Activated CD4-positive, alpha-beta T cell treated with anti-CD3 and anti-CD28 coated beads, Interleukin-2, amount 10 ng/mL, durations not matched to agents 24 days and 14 days (primary cell): ENCODE measurements at regions not wholly inside any gene's neighbourhood (a gene's known extent, or its start where the extent isn't known, plus 50 kb on each side); places are given as distances from the start of the nearest gene placed in this dataset.

Experiments
- DNase-seq: peaks from one replicate; pipeline ENCODE4 v3.0.0; 2022
- H3K27ac Mint-ChIP-seq: one replicate; pipeline ENCODE4 v1.8.0; 2022; ENCODE audit warnings: mild to moderate bottlenecking, mixed read lengths
- H3K27me3 Mint-ChIP-seq: one replicate; pipeline ENCODE4 v1.8.0; 2022; ENCODE audit warnings: mixed read lengths
- H3K36me3 Mint-ChIP-seq: one replicate; pipeline ENCODE4 v1.8.0; 2022; ENCODE audit warnings: low read depth, mild to moderate bottlenecking, mixed read lengths
- H3K4me1 Mint-ChIP-seq: one replicate; pipeline ENCODE4 v1.8.0; 2021; ENCODE audit warnings: mixed read lengths
- H3K4me3 Mint-ChIP-seq: one replicate; pipeline ENCODE4 v1.8.0; 2022; ENCODE audit warnings: mild to moderate bottlenecking, moderate library complexity, mixed read lengths
- H3K9me3 Mint-ChIP-seq: one replicate; pipeline ENCODE4 v1.8.0; 2021; ENCODE audit warnings: mixed read lengths
- intact Hi-C: fragments of 100-400 bp; cut with micrococcal nuclease; formaldehyde crosslinking; loops from one replicate; pipeline ENCODE4 v1.15.1; 2023

DNA sequence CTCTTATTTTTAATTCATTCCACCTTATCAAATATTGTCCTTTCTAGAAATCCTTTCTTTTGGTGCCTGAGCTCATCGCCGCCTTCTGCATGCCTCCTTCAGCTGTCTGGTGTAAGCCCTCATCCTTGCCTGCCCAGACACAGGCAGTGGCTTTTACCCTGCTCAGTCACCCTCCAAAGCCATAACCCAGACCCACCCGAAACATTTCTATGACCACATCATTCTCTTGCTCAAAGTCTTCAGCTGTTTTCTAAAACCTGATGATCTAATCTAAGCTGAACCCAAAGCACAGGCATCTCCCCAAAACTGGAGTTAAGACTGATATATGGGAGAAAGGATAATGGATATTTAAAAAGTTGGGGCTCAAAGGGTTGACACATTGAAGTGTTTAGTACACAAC lies 753.7 kb upstream of the SGCG start:
- Mint-ChIP-seq H3K27ac (no peak overlapping the region), H3K27me3 (no peaks in the 10 kb centered on the region), H3K9me3 (peaks cover 5% of the 10 kb centered on the region), H3K36me3 (no peaks in the 10 kb centered on the region), H3K4me1 (no peaks in the 10 kb centered on the region), H3K4me3 (no peak overlapping the region)
- DNase-seq = no peak
- intact Hi-C loops = no loop called here

DNA sequence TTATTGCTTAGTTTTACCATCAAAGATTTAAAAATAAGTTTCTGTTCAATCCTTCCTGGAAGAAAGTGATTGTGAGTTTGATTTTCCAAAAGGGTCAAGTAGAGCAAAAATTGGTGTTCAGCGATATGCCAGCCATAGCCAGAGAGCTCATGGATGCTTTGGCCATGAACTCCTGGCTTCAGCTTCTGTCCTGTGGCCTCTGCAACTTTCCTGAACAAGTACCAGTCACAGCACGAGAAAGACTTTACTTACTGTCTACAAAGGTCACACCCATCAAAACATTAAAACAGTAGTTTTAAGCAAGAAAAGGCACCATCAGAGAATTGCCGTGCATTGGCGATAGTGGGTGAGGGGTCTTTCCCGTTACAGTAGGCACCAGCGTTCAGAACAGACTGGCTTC lies 753.0 kb upstream of the SGCG start:
- Mint-ChIP-seq H3K4me1 (no peaks in the 10 kb centered on the region), H3K27ac (no peak overlapping the region), H3K4me3 (no peak overlapping the region), H3K36me3 (no peaks in the 10 kb centered on the region), H3K9me3 (peaks cover 5% of the 10 kb centered on the region), H3K27me3 (no peaks in the 10 kb centered on the region)
- intact Hi-C loops = no loop called here
- DNase-seq = no peak

DNA sequence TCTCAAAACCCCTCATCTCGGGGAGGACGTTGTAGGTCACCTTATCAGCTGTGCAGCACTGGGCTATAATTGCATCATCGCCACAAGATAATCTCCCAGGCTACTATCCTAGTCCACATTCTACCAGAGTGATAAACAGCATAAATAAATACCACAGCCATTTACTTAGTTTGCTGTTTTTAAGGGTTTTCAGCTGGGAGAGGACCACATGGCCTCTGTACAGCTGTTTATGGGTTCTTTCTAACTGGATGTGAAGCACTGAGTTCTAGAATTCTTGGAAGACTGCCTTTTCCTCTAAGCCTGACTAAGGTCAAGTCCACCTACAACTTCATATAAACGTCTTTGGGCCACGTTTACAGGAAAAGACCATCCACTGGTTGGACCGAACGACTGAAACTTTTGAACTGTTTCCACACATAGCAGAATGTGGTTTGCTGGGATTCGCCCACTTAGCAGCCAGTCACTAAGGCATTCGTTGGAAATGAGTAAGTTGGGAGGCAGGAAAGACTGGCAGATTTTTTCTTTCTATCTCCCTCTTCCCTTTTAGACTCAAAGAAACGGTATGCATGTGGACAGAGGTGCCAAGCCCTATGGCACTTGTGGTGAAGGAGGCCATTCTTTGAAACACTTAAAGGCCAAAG lies 752.5 kb upstream of the SGCG start:
- Mint-ChIP-seq H3K4me3 (no peak overlapping the region), H3K4me1 (no peaks in the 10 kb centered on the region), H3K27ac (no peak overlapping the region), H3K27me3 (no peaks in the 10 kb centered on the region), H3K9me3 (peaks cover 4% of the 10 kb centered on the region), H3K36me3 (no peaks in the 10 kb centered on the region)
- intact Hi-C loops = no loop called here
- no peak for DNase-seq

DNA sequence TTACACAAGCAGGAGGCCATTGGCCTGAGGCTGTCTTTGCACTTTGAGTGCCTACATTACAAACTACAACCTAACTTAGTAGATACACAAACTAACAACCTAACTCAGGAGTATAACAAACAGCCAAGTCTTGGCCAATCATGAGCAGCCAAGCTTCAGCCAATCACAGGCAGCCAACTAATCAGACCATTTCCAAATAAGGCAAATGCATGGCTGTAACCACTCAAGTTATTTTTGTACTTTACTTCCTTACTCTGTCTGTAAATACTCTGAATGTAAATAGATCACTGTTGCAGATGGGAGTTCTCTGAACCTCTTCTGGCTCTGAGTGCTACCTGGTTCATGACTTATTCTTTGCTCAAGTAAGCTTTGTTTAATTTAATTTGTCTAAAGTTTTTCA lies 748.1 kb upstream of the SGCG start:
- H3K36me3 Mint-ChIP-seq = no peaks in the 10 kb centered on the region
- no peaks in the 10 kb centered on the region for H3K27me3 Mint-ChIP-seq
- no peak overlapping the region for H3K4me3 Mint-ChIP-seq
- peaks cover 3% of the 10 kb centered on the region for H3K9me3 Mint-ChIP-seq
- no peak overlapping the region for H3K27ac Mint-ChIP-seq
- H3K4me1 Mint-ChIP-seq = no peaks in the 10 kb centered on the region
- intact Hi-C loops = no loop called here
- no peak for DNase-seq

DNA sequence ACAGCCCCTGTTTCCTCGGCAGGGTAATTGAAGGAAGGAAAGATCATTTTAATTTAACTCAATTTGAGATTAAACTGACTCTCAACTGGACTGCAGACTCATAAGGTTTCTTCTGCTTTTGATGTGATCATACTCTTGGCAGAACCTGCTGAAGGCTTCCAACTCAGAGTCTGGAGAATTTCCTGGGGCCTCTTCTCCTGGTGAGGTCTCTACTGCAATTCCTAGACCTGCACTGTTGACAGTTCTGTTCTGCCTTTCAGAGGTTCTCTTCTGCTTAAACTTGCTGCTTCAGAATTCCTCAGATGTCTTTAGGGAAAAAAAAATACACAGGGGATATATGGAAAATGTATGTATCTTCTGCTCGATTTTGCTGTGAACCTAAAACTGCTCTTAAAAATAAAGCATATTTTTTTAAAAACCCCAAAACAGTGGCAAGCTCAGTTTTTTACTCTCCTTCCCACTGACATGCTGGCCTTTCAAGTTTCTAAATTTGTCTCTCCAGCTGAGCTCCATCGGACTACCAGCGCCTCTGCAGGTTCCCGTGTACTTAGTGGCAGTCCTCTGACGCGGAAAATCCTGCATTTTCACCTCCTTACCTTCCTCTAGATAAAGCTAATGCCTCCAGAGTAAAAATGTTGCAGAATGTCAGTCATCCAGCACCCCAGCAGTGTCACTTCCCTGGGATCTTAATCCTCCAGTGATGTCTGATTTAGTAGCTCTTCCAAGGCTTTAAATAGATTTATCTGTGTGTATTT lies 733.5 kb upstream of the SGCG start:
- no peaks in the 10 kb centered on the region for H3K27me3 Mint-ChIP-seq
- H3K4me3 Mint-ChIP-seq = no peak overlapping the region
- intact Hi-C loops = no loop called here
- no peaks in the 10 kb centered on the region for H3K36me3 Mint-ChIP-seq
- DNase-seq = no peak
- no peaks in the 10 kb centered on the region for H3K4me1 Mint-ChIP-seq
- no peak overlapping the region for H3K27ac Mint-ChIP-seq
- H3K9me3 Mint-ChIP-seq = no peaks in the 10 kb centered on the region

- DNase-seq = no peak
- Mint-ChIP-seq H3K27ac (no peak overlapping the region), H3K9me3 (no peaks in the 10 kb centered on the region), H3K27me3 (no peaks in the 10 kb centered on the region), H3K4me1 (no peaks in the 10 kb centered on the region), H3K4me3 (no peak overlapping the region), H3K36me3 (no peaks in the 10 kb centered on the region)
- intact Hi-C loops = no loop called here
Measured at GRCh38 chr13:22449251-22449650, 731.5 kb upstream of the SGCG start.

DNA sequence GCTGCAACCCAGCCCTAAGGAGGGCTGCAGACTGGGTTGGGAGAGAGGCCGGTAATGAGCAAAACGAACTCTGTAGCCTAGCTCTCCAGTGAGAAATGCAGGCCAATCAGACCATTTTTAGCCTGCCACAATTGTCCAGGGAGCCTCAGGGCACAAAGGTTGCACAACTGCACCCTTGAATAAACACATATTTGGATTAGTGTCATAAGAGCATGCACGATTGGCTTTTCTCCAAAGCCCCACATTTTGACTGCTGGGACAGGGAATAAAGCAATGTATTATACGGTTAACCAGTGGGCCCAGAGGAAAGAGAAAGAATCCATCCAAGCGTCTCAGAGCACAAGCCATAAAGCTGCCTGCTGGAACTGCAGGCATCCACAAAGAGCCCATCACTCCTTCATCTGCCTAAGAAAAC lies 729.4 kb upstream of the SGCG start:
- H3K4me1 Mint-ChIP-seq = no peaks in the 10 kb centered on the region
- H3K4me3 Mint-ChIP-seq = no peak overlapping the region
- intact Hi-C loops = no loop called here
- H3K27me3 Mint-ChIP-seq = no peaks in the 10 kb centered on the region
- no peaks in the 10 kb centered on the region for H3K9me3 Mint-ChIP-seq
- no peak for DNase-seq
- no peaks in the 10 kb centered on the region for H3K36me3 Mint-ChIP-seq
- no peak overlapping the region for H3K27ac Mint-ChIP-seq

DNA sequence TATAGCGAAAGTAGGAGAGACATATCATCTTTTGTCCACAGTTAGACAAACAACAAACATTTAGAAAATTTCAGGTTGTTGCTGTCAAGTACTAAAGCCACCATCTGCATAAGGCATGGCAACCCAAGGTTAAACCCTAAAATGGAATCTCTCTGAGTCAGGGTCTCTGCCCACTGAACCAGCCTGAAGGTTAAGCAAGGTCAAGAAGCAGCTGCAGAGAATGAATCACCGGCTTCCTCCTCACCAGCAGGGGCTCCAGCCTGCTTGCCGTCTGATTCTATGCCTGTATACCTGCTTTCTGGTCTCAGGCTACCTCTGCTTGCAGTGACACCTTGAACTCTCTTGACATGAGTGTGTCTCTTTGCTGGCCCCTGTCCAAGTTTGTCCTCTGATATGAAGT lies 726.2 kb upstream of the SGCG start:
- H3K9me3 Mint-ChIP-seq = no peaks in the 10 kb centered on the region
- no peaks in the 10 kb centered on the region for H3K27me3 Mint-ChIP-seq
- intact Hi-C loops = no loop called here
- no peak for DNase-seq
- no peaks in the 10 kb centered on the region for H3K36me3 Mint-ChIP-seq
- H3K4me3 Mint-ChIP-seq = no peak overlapping the region
- no peaks in the 10 kb centered on the region for H3K4me1 Mint-ChIP-seq
- H3K27ac Mint-ChIP-seq = no peak overlapping the region

DNA sequence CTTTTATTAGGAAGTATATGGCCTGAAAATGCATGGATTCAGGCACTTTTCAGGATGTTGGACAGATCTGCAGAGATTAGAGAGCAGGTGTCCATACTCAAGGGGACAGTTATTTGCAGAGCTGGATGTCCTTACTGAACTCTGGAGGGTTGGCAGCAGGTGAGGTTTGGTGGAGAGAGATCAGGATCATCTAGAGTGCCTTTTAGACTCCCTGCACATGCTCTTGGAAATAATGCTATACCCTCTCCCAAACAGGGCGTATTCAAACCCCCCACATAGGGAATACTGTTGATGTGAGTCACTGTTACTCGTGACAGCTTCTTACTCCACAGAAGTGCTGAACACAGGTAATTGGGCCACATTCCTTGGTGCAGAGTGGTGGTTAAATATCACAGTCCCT lies 725.7 kb upstream of the SGCG start:
- Mint-ChIP-seq H3K9me3 (no peaks in the 10 kb centered on the region), H3K36me3 (no peaks in the 10 kb centered on the region), H3K27ac (no peak overlapping the region), H3K27me3 (no peaks in the 10 kb centered on the region), H3K4me1 (no peaks in the 10 kb centered on the region), H3K4me3 (no peak overlapping the region)
- no peak for DNase-seq
- intact Hi-C loops = no loop called here

- H3K4me3 Mint-ChIP-seq = no peak overlapping the region
- no peak for DNase-seq
- H3K27ac Mint-ChIP-seq = no peak overlapping the region
- no peaks in the 10 kb centered on the region for H3K4me1 Mint-ChIP-seq
- intact Hi-C loops = no loop called here
- peaks cover 3% of the 10 kb centered on the region for H3K9me3 Mint-ChIP-seq
- no peaks in the 10 kb centered on the region for H3K27me3 Mint-ChIP-seq
- H3K36me3 Mint-ChIP-seq = no peaks in the 10 kb centered on the region
Measured at GRCh38 chr13:22461854-22462490, 718.8 kb upstream of the SGCG start.

GRCh38 chr13:22463089-22463488 lies 717.7 kb upstream of the SGCG start:
- intact Hi-C loops = no loop called here
- Mint-ChIP-seq H3K9me3 (peaks cover 3% of the 10 kb centered on the region), H3K4me1 (no peaks in the 10 kb centered on the region), H3K27ac (no peak overlapping the region), H3K4me3 (no peak overlapping the region), H3K27me3 (no peaks in the 10 kb centered on the region), H3K36me3 (no peaks in the 10 kb centered on the region)
- no peak for DNase-seq

DNA sequence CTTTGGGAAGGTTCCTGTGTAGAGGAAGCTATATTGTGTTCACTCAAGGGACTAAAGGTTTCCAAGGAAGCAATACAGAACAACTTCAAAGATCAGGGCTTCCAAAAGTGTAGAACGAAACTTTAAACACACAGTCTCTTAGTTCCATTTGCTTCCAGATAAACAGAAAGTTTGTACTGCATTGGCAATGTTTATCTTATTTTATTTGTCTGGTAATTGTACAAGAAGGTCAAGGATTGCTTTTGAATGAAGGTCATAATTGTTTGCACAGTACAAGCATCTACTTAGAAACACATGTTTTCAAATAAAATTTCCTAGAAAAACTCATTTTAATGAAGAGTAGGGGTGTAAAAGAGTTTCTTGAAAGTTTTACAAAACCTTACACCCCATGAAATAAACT lies 712.7 kb upstream of the SGCG start:
- H3K36me3 Mint-ChIP-seq = no peaks in the 10 kb centered on the region
- DNase-seq = peak; percentile 17
- H3K27me3 Mint-ChIP-seq = no peaks in the 10 kb centered on the region
- intact Hi-C loops = no loop called here
- no peak overlapping the region for H3K27ac Mint-ChIP-seq
- H3K4me1 Mint-ChIP-seq = no peaks in the 10 kb centered on the region
- peaks cover 4% of the 10 kb centered on the region for H3K9me3 Mint-ChIP-seq
- H3K4me3 Mint-ChIP-seq = no peak overlapping the region

DNA sequence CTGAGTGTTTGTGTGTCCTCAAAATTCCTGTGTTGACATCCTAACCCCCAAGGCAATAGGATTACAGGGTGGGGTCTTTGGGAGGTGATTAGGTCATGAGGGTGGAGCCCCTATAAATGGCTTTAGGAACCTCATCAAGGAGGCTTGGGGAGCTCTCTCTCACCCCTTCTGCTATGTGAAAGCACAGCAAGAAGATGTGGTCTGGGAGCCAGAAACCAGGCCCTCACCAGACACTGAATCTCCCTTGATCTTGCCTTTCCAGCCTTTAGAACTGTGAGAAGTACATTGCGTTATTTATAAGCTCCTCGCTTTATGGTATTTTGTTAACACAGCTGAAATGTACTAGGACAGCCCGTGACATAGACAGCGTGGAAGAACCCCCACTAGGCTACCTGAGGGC lies 712.0 kb upstream of the SGCG start:
- intact Hi-C loops = no loop called here
- Mint-ChIP-seq H3K4me1 (no peaks in the 10 kb centered on the region), H3K27ac (no peak overlapping the region), H3K9me3 (peaks cover 4% of the 10 kb centered on the region), H3K27me3 (no peaks in the 10 kb centered on the region), H3K4me3 (no peak overlapping the region), H3K36me3 (no peaks in the 10 kb centered on the region)
- peak; percentile 18 for DNase-seq

DNA sequence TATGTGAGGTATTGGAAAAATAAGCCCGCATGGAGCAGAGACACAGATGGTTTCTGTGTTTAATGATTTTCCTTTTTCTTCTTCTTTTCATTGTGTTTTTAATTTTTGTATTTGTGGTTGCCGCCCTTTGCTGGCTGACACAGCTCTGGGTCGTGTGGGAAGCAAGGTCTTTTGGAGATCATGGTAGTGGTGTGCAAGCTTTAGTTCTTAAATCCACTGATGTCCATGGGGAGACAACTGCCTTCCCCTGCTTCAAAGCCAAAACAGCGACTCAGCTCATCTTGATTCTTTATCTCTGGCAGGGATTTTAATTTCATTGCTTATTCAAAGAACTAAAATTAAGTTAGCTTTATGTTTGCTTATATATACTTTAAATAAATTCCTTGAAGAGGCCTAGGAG lies 711.3 kb upstream of the SGCG start:
- intact Hi-C loops = no loop called here
- H3K27me3 Mint-ChIP-seq = no peaks in the 10 kb centered on the region
- no peak overlapping the region for H3K27ac Mint-ChIP-seq
- no peaks in the 10 kb centered on the region for H3K4me1 Mint-ChIP-seq
- no peaks in the 10 kb centered on the region for H3K36me3 Mint-ChIP-seq
- H3K4me3 Mint-ChIP-seq = no peak overlapping the region
- H3K9me3 Mint-ChIP-seq = peaks cover 4% of the 10 kb centered on the region
- DNase-seq = no peak
